K562 (cell line): ENCODE measurements at regions not wholly inside any gene's neighbourhood (a gene's known extent, or its start where the extent isn't known, plus 50 kb on each side); places are given as distances from the start of the nearest gene placed in this dataset.

ENCODE experiments used
- ARID4B ChIP-seq: sonication (generic); formaldehyde crosslinking; IDR thresholded peaks from 2 replicates; pipeline ENCODE4 v1.8.0; 2022; ENCODE audit warnings: mild to moderate bottlenecking, missing genetic modification reagents
- ATF1 ChIP-seq, 2 experiments: fragments of 450-650 bp in 1 of 2; IDR thresholded peaks; 2 replicates each; pipeline ENCODE4 v1.6.1; 2016; ENCODE audit warnings: missing compliant biosample characterization in 1 of 2, missing genetic modification characterization in 1 of 2
- BCOR ChIP-seq: fragments of 450-650 bp; IDR thresholded peaks from 2 replicates; pipeline ENCODE4 v1.6.1; 2016
- CCNT2 ChIP-seq: IDR thresholded peaks from 2 replicates; pipeline ENCODE4 v1.6.1; 2011; ENCODE audit warnings: borderline replicate concordance, low read depth, mild to moderate bottlenecking, moderate library complexity, mixed read lengths, low read length; ENCODE audit not compliant: insufficient read length; ENCODE audit errors: extremely low read depth
- ETV1 ChIP-seq: fragments of 450-650 bp; conservative IDR thresholded peaks from 2 replicates; pipeline ENCODE4 v1.6.1; 2016; ENCODE audit warnings: missing genetic modification characterization, control low read depth, low read depth, missing compliant biosample characterization
- FOXA1 ChIP-seq: fragments of 450-650 bp; IDR thresholded peaks from 2 replicates; pipeline ENCODE4 v1.6.1; 2016; ENCODE audit warnings: mild to moderate bottlenecking, borderline replicate concordance
- GATAD2B ChIP-seq: fragments of 450-650 bp; IDR thresholded peaks from 2 replicates; pipeline ENCODE4 v1.6.1; 2017; ENCODE audit warnings: mild to moderate bottlenecking, borderline replicate concordance
- HNRNPH1 ChIP-seq: fragments of 200-400 bp; formaldehyde crosslinking; optimal IDR thresholded peaks from 2 replicates; pipeline ENCODE3; 2017; ENCODE audit warnings: low read depth, mild to moderate bottlenecking, low read length, moderate library complexity
- HNRNPL ChIP-seq: fragments of 200-400 bp; formaldehyde crosslinking; IDR thresholded peaks from 2 replicates; pipeline ENCODE4 v1.6.1; 2017; ENCODE audit warnings: low read depth, mild to moderate bottlenecking, low read length
- ILK ChIP-seq: fragments of 450-650 bp; IDR thresholded peaks from 2 replicates; pipeline ENCODE4 v1.6.1; 2016; ENCODE audit warnings: missing genetic modification characterization, low read depth, mild to moderate bottlenecking, missing compliant biosample characterization, moderate library complexity, borderline replicate concordance
- IRF9 ChIP-seq: fragments of 450-650 bp; IDR thresholded peaks from 2 replicates; pipeline ENCODE4 v1.6.1; 2016; ENCODE audit warnings: missing biosample characterization, missing genetic modification characterization
- KDM5B ChIP-seq: fragments of 200-600 bp; sonication (generic); IDR thresholded peaks from 2 replicates; pipeline ENCODE4 v1.6.1; 2012; ENCODE audit warnings: low read depth, mild to moderate bottlenecking, moderate library complexity, low read length, control low read depth, inconsistent platforms; ENCODE audit not compliant: insufficient replicate concordance
- MBD2 ChIP-seq: sonication (generic); IDR thresholded peaks from 2 replicates; pipeline ENCODE4 v1.6.1; 2016; ENCODE audit warnings: low read depth, borderline replicate concordance
- PPARD ChIP-seq: fragments of 250-450 bp; sonication (Bioruptor Pico); IDR thresholded peaks from 2 replicates; pipeline ENCODE4 v1.8.0; 2022; ENCODE audit warnings: inconsistent platforms, mild to moderate bottlenecking, moderate library complexity
- PREB ChIP-seq: sonication (generic); formaldehyde crosslinking; IDR thresholded peaks from 2 replicates; pipeline ENCODE4 v1.8.1; 2023; ENCODE audit warnings: mild to moderate bottlenecking, missing genetic modification reagents
- ZC3H11A ChIP-seq: IDR thresholded peaks from 2 replicates; pipeline ENCODE4 v1.6.1; 2012; ENCODE audit warnings: low read depth, low read length, improper control_type of control experiment
- ZKSCAN8 ChIP-seq: fragments of 200-800 bp; sonication (Bioruptor generic); IDR thresholded peaks from 2 replicates; pipeline ENCODE4 v1.6.1; 2016; ENCODE audit warnings: missing genetic modification characterization, missing compliant biosample characterization
- ZNF57 ChIP-seq: fragments of 450-650 bp; formaldehyde crosslinking; IDR thresholded peaks from 2 replicates; pipeline ENCODE4 v1.4.0; 2020; ENCODE audit warnings: mild to moderate bottlenecking, moderate library complexity
- ZNF583 ChIP-seq: fragments of 250-450 bp; sonication (Bioruptor Pico); IDR thresholded peaks from 2 replicates; pipeline ENCODE4 v1.4.0; 2020
- TF ChIP-seq, protein P1 (sequence below): fragments of 200-800 bp; sonication (Bioruptor generic); IDR thresholded peaks from 2 replicates; pipeline ENCODE4 v1.6.1; 2017; ENCODE audit warnings: missing genetic modification characterization, missing compliant biosample characterization

DNA sequence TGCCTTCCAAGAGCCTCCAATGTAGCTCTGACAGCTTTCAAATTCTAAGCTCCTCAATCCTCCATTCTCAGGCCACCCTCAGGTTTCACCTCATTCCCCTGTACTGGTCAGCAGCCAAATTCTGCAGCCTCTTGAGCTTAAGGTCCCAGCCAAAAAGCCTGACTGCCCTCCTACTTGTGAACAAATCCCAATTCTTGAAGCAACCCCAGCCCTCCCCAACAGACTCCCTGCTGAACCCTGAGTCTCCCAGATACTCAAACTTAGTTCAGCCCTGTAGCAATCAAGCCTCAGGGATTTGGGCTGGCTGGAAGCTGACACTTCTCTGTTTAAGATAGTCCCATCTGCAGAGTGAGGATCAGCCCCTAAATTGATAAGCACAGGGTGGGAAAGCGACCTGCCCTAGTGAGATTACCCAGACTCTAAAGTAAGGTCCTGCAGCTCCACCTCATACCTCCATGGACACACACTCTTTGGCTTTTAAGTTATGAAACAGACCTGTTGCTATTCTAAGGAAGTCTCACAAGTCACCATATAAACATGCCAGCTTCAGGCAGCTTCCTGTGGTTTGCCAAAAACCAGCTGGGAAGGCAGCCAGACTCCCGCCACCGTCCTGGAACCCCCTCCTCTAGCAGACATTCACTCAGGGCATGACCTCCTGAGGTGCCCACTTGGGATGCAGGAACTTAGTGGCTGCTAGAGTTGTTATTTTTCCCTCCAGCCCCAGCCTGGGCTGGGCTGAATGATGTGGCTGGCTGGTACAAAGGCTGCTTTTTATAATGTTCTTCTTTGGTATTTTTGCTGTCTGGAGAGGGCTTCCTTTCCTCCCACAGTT lies 82.5 kb upstream of the PICALM start (continued):
- TF ChIP-seq ATF1 (CRISPR knock-in tag; IDR thresholded peaks at IDR 0.05): no peak
- no peak for TF ChIP-seq ATF1 (tag; IDR thresholded peaks at IDR 0.05)
- TF ChIP-seq CCNT2: peak; percentile 87
- no peak for TF ChIP-seq ZC3H11A
- TF ChIP-seq ARID4B: no peak
- no peak for TF ChIP-seq HNRNPH1
- TF ChIP-seq ILK (tag): no peak
- TF ChIP-seq GATAD2B: peak; percentile 64; the same call in 1 of the 2 replicates
- TF ChIP-seq KDM5B: no peak
- no peak for TF ChIP-seq PPARD
- no peak for TF ChIP-seq ZNF57 (CRISPR knock-in tag)
- TF ChIP-seq IRF9 (tag): no peak
- no peak for TF ChIP-seq ZNF583 (CRISPR knock-in tag)
- peak; percentile 13; the same call in 1 of the 2 replicates for TF ChIP-seq BCOR
- TF ChIP-seq FOXA1: no peak
- no peak for TF ChIP-seq HNRNPL
- TF ChIP-seq ETV1 (tag): no peak
- TF ChIP-seq PREB (CRISPR knock-in tag): peak; percentile 92; the same call in 1 of the 2 replicates
- TF ChIP-seq, protein P1, sequence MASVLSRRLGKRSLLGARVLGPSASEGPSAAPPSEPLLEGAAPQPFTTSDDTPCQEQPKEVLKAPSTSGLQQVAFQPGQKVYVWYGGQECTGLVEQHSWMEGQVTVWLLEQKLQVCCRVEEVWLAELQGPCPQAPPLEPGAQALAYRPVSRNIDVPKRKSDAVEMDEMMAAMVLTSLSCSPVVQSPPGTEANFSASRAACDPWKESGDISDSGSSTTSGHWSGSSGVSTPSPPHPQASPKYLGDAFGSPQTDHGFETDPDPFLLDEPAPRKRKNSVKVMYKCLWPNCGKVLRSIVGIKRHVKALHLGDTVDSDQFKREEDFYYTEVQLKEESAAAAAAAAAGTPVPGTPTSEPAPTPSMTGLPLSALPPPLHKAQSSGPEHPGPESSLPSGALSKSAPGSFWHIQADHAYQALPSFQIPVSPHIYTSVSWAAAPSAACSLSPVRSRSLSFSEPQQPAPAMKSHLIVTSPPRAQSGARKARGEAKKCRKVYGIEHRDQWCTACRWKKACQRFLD (CRISPR knock-in tag): no peak; the same call in none of the 2 replicates
- peak; percentile 79; the same call in 1 of the 2 replicates for TF ChIP-seq MBD2
- no peak for TF ChIP-seq ZKSCAN8
